GM19351 (cell line): ENCODE measurements at regions not wholly inside any gene's neighbourhood (a gene's known extent, or its start where the extent isn't known, plus 50 kb on each side); places are given as distances from the start of the nearest gene placed in this dataset.
"Not testable (repeated sequence)": the region's sequence is repeated elsewhere in the genome, so short reads cannot be mapped to it uniquely, and the experiment has no call there.

Experiments used
- ATAC-seq: cut with Tn5 transposase; IDR thresholded peaks from one replicate; pipeline ENCODE4 v1.9.1; 2021; ENCODE audit warnings: mild to moderate bottlenecking, moderate library complexity; ENCODE audit not compliant: unreplicated experiment

DNA sequence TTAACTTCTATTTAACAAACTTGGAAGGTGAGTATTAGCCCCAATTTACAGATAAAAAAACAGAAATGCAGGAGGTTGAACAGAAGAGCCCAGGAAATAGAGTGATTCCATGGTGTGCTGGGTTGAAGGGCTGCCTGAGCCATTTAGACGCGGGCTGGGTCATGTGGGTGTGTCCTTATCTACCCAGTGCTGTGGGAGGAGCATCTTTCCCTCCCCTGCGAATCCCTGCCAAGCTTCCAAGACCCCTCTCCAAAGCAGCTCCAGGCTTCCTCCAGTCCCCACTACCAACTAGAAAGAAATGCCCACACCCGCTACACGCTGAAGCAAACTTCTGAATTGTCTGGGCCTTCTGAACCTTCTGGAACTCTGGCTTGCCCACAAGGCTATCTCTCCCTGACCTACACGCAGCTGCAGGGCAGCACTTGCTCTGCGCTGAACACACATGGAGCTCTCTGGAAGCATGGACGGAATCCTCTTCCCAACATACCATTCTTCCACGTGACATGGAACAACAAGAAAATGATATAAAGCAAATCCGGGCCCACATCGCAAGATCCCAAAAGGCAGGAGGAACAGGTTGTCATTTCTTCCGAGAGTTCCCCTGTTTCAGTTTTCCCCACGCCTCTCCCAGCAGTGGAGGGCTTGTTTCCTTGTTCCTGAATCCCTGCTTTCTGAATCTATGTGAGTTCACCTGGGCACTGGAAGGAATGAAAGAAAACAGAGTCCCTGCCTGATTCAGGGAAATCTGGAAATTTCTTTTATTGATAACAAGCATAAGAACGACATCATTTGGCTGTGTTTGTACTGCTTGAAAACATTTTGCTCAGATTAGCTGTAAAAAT, 562.7 kb upstream of the ID2 start:
- no peak for ATAC-seq

DNA sequence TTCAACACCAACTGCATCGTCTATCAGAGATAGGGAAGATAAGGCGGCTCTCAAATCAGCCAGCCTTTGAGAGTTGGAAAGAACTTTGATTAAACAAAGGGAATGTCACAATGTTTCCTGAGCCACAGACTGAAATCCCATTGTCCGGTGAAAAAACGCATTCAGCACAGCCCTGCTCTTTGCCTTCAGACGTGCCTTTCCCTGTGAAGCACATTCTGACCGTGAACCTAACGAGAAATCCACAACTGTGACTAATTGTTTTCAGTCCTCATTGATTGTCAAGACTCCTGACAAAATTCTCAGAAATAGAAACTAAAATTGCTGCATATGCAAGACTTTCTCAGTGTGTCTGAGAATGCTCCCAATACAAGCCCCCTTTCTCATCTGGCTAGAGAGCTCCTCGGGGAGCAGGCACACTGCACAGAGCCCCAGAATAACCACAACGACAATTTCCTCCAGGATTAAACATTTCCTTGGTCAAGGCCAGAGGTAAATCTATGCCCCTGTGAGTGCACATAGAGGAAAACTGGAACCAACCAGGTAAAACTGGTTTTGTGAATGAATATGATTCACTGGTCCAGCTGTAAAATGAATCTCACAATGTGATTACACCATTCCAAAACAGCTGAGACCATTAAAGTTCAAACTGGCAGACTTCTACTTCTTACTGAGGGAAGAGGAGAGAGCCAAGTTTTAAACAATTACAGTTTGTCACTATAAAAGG, 561.9 kb upstream of the ID2 start:
- no peak for ATAC-seq

GRCh38 chr2:8120506-8120860, 561.4 kb upstream of the ID2 start:
- ATAC-seq = no peak

DNA sequence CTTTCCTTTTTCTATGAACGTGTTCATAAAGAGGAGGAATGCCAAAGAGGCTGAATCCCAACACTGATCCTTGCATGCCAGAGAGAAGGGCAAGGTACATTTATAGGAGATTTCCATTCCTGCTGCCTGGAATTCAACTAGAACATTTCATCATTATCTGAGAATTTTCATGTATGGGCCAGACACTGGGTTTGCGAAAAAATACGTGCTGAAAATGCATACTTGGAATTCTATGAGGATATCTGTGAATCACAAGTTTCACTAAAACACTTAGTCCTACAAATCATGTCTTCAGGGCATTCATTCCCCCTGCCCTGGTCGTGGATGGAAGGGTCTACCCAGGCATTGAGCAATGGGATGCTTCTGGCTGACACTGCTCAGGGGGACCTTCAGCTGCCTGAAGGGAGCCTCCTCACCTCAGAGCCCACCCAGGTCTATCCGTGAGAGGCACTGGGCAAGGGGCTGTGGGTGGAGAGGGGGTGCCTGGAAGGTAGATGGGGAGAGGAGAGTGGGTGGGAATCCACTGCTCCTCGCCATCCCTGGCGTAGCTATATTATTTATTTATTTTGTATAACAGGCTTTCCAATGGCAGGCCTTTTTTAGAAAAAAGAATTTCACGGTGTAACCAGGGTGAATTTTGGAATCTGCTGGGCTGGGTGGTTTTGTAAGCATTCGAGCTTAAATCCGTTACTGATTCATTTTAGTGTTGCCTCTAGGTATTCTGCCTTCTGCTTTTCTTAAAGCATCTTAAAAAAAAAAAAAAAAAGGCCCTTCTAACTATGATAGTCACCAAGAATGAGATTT, 560.6 kb upstream of the ID2 start:
- no peak for ATAC-seq

GRCh38 chr2:8121826-8122513, 559.9 kb upstream of the ID2 start:
- ATAC-seq = no peak

DNA sequence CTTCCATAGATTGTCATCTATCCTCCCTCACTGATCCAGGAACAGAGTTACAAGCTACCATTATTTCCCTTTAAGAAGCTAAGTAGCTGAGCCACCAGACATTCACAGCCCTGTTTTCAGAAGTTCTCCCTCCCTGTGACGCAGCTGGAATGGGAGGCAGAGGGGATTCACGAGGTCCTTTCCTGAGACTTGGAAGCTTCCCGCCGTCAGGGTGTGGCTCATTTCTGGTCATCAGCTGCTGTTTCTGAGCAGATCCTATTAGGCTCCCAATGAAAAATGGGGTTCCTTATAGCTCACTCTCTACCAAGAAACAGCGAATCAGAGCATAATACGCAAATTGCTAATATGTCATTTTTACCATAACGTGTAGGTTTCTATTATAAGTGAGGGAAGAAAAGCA, 559.3 kb upstream of the ID2 start:
- no peak for ATAC-seq

DNA sequence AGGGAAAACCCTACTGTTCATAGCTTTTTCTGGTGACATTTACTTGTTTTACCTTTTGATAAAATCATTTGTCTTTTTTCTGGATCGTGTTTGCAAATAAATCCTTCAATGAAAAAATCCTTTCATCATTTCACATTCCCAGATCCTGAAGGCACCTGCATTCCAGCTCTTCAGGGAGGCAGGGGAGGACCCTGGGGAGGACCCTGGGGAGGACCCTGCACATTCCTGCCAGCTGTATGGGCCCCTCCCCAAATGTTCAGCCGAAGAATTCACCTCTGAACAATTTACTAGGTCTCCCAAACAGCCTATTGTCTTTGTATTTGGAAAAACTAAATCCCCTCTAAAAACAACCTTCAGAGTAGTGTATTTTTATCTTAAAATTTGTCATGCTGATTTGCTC, 558.4 kb upstream of the ID2 start:
- no peak for ATAC-seq

- no peak for ATAC-seq
These were observed 555.8 kb upstream of the ID2 start for GRCh38 chr2:8125741-8126711.

DNA sequence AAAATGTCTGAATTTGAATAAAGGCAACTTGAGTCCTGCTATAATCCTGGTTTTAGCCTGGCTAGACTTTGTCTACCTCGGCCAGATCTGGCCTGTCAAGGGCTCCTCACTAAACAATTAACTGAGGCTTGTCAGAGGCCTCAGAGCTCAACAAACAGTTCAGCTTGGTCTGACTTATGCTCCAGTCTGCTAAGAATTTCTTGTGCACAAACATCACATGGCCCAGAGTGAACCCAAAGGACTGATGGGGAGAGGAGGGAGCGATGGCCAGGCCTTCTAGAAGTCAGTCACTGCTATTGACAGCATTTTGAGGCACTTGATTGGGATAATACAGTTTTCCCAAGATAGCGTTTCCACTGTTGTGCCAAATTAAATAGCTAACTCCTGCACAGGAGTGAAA, 555.1 kb upstream of the ID2 start:
- no peak for ATAC-seq

DNA sequence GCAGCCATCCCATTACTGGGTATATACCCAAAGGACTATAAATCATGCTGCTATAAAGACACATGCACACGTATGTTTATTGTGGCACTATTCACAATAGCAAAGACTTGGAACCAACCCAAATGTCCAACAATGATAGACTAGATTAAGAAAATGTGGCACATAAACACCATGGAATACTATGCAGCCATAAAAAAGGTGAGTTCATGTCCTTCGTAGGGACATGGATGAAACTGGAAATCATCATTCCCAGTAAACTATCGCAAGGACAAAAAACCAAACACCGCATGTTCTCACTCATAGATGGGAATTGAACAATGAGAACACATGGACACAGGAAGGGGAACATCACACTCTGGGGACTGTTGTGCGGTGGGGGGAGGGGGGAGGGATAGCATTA, 550.4 kb upstream of the ID2 start:
- not testable (repeated sequence) for ATAC-seq

DNA sequence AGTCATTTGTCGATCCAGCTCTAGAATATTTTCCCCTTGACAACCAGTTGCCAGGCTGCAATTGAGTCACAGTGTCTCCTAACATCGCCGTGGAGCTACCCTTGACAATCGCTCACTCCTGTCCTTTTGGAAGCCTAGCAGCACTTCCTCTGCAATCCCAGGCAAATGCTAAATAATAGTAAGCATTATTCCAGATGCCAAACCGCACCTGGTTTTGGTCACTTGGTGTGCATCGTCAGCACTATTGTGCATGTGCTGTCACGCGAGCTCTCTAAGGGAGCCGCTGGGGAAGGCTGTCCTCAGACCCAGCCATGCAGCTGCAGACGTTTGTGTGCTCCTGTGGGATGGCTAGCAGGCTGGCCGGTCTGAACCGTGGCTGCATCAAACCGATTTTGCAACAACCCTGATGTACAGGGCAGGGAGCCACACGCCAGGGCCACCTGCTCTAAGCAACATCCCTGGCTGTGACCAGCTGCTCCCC, 549.5 kb upstream of the ID2 start:
- ATAC-seq = no peak

GRCh38 chr2:8132879-8133278, 549.0 kb upstream of the ID2 start:
- no peak for ATAC-seq

DNA sequence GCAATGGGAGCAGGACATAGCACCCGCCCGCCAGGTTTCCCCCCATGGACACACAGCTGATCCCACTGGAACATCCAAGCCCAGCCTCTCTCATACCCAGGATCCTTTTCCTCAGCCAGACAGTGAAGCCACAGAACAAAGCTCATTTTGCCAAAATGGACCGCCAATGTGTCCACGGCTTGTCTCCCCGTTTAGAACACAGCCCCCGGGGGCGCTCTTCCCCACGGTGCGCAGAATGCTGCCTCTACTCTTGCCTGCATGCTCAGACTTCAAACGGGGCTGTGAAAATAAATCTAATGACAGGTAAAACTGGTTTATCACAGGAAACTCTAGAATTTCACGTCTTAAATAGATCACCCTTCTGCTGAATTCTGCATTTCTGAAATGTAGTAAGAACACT, 548.5 kb upstream of the ID2 start:
- ATAC-seq = no peak

DNA sequence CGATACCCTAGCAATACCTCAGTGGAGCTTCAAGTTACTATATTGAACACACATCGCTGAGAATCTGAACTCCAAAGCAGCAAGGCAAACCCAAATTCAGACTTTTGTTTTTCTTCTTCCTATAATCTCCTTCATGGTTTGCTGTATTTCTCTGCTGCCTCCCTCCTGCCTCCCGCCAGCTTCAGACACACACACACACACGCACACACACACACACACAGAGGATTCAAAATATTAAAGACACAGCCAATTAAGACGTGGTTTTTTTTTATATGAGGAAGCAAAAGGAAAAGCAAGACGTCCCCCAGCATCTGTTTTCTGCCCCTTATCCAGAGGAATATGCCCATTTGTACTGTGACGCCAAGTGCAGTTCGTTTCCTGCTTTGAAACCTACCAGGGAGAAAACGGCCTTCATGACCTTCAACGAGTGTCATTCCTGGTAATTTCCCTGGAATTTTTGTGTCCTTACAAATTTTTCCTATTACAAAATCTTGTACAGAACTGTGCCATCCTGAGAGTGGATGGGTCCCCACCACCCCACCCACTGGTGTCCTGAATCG, 547.9 kb upstream of the ID2 start:
- ATAC-seq = no peak

GRCh38 chr2:8134473-8134932, 547.4 kb upstream of the ID2 start:
- no peak for ATAC-seq

DNA sequence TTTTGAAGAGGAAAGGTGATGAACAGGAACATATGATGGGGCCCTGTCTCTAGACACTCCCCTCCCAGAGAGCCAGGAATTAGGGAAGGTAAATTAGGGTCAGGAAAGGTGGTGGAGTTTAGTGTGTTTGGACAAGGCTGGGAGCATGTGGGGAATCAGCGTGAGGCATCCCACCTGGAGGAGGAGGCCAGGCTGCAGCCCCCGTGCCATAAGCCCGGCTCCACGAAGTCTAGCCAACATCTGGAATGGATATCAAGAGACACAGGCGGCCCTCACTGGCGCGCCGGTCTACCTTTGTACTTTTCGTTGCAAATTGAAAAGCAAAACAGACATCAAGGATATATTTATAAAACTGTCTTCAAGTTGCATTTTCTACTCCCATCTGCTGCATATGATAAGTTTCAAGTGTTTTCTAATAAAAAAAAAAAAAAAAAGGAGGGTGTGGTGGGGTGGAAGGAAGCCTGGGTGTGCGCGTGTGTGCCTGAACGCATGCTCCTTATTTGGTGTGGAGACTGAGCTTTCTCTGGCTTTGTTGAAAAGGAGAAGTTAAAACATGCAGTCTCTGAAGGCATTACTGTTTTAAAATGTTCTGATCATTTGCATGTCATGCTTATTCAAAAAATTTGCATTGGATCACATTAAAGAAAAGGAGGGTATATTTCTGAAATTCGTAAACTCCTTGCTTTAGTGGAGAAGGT, 546.7 kb upstream of the ID2 start:
- no peak for ATAC-seq

GRCh38 chr2:8137801-8138200, 544.1 kb upstream of the ID2 start:
- no peak for ATAC-seq

DNA sequence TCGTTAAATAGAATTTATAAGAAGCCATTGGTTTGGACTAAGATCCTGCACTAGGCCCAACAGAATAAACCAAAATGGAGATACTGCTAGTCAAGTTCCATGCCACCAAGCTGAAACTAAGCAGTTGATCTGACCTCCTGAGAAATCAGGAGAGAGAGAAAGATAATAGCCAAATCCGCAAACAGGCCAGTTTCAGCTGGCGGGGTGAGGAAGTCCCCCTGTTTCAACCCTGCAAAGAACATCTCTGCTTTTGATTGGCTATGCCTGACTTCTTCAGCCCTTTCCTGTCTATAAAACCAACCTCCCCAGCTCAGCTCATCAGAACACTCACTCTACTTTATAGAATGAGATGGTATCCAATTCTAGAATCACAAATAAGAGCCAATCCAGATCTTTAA, 543.3 kb upstream of the ID2 start:
- ATAC-seq = no peak
